ENCODE measurements at regions not wholly inside any gene's neighbourhood (a gene's known extent, or its start where the extent isn't known, plus 50 kb on each side); places are given as distances from the start of the nearest gene placed in this dataset.

DNA sequence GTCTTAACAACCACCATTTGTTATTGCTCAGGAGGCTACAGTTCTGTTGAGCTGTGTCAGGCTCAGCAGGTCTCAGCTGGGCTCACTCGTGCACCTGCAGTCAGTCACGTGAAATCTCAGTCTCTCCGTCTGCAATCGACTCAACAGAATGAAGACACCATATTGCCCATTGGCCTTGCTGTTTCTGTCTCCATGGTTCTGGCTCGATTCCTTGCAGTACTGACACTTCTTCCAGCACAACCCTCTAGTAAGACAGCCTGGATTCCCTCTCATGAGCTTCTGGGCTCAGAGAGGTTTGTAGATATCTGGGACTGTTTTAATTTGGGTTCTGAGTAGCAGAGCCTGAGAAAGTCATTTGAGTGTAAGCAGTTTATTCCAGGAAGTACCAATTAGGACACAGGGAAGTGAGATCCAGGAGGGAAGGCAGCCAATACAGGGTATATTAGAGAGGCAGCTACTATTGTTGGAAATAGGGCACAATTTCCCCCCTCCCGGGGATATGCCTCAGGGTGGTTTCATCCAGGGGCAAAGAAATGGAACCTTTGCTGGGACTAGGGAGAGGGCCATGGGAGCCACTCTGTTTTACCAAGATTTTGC, 87.4 kb upstream of the RALGAPA2 start:
- no peak overlapping the region for H3K4me3 ChIP-seq
- intact Hi-C loops (cut with DNase I; ENCODE audit: low total_unique reads) (no loop called here), in situ Hi-C loops (cut with MboI; ENCODE audit: low sequenced_read_pairs in 4 of 4) (no loop called here)
- TF ChIP-seq, protein P1, sequence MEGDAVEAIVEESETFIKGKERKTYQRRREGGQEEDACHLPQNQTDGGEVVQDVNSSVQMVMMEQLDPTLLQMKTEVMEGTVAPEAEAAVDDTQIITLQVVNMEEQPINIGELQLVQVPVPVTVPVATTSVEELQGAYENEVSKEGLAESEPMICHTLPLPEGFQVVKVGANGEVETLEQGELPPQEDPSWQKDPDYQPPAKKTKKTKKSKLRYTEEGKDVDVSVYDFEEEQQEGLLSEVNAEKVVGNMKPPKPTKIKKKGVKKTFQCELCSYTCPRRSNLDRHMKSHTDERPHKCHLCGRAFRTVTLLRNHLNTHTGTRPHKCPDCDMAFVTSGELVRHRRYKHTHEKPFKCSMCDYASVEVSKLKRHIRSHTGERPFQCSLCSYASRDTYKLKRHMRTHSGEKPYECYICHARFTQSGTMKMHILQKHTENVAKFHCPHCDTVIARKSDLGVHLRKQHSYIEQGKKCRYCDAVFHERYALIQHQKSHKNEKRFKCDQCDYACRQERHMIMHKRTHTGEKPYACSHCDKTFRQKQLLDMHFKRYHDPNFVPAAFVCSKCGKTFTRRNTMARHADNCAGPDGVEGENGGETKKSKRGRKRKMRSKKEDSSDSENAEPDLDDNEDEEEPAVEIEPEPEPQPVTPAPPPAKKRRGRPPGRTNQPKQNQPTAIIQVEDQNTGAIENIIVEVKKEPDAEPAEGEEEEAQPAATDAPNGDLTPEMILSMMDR (IDR thresholded peaks at IDR 0.05 in 4 of 5, conservative IDR thresholded peaks at IDR 0.05 in 1 of 5): no peak
- TF ChIP-seq POLR2A (IDR thresholded peaks at IDR 0.05): no peak
- no peaks in the 10 kb centered on the region for H3K36me3 ChIP-seq
- DNase-seq (no peak), ATAC-seq (peak; percentile 30 to 70)
- H3K4me1 ChIP-seq: peaks cover 11 to 23% of the 10 kb centered on the region in 2 donors
- peak overlapping the region in 3 of 4 donors; percentile 54 to 72 (median 68) for H3K27ac ChIP-seq
- no peaks in the 10 kb centered on the region for H3K27me3 ChIP-seq
- H3K9me3 ChIP-seq: no peaks in the 10 kb centered on the region

DNA sequence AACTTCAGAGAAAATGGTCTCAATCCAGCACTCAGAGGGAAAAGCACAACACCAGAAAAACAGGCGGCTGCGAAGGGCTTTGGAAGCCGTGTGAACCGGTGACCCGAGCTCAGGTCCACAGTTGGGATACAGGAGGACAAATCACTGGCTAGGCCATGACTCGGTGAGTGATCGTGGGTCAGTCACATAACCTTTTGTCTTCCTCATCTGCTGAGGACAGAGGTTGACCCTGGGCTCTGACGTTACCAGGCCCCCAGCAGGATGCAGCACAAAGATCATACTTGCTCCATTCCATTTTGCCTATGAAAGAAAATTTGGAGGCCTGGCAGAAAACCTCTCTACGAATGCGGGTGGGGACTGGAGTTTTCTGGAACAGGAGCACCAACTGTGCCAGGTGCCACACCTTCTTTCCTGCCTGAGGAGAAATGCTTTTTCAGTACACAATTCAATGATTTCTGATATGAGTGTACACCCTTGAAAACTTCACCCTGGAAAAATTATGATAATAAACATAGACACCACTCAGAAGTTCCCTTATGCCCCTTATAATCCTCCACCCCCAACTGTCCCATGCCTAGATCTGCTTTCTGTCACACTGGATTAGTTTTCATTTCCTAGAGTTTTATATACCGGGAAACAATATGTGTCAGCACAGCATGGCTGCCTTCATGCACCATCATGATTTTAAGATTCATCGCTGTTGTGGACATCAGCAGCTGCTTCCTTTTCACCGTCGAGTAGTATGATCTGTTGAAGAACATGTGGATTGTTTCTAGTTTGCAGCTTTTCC, 85.3 kb upstream of the RALGAPA2 start:
- Histone ChIP-seq H3K9me3 (no peaks in the 10 kb centered on the region), H3K36me3 (no peaks in the 10 kb centered on the region), H3K4me1 (peaks cover 11 to 19% of the 10 kb centered on the region in 2 donors), H3K27me3 (no peaks in the 10 kb centered on the region), H3K27ac (no peak overlapping the region), H3K4me3 (no peak overlapping the region)
- in situ Hi-C loops (cut with MboI; ENCODE audit: low sequenced_read_pairs in 4 of 4) (no loop called here), intact Hi-C loops (cut with DNase I; ENCODE audit: low total_unique reads) (no loop called here)
- ATAC-seq (no peak), DNase-seq (no peak)
- TF ChIP-seq, protein P1 (IDR thresholded peaks at IDR 0.05 in 4 of 5, conservative IDR thresholded peaks at IDR 0.05 in 1 of 5): no peak
- no peak for TF ChIP-seq POLR2A (IDR thresholded peaks at IDR 0.05)

DNA sequence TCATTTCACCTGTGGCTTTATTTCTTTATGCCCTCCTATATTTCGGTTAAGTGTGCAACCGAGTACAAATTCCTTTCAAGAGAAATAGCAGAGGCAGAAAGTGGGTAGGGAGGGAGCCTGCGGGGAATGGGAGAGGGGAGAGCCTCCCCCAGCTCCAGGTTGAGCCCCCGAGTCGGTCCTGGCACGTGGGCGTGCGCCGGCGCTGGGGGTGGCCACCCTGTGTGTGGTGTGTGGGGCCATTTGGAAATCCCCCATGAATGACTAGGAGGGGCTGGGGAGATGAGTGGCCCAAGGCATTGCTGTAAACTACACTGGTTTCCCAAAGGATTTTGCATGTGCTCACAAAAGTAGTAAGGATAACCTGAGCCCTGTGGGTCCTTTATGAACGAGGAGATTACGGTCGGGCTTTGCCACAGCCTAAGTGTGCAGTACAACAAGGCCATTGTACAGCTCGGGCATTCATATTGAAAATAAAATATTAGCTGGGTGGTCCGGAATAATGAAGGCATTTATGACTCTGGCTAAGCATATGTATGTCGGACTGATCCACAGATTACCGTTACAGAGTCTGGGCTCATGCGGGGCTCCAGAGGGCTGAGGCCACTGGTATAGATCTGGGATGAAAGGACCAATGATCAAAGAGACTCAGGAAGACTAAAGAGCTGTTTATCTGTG, 84.5 kb upstream of the RALGAPA2 start:
- in situ Hi-C loops (cut with MboI; ENCODE audit: low sequenced_read_pairs in 4 of 4) (no loop called here), intact Hi-C loops (cut with DNase I; ENCODE audit: low total_unique reads) (no loop called here)
- DNase-seq (no peak), ATAC-seq (no peak)
- H3K36me3 ChIP-seq: no peaks in the 10 kb centered on the region
- no peaks in the 10 kb centered on the region for H3K9me3 ChIP-seq
- no peak for TF ChIP-seq POLR2A (IDR thresholded peaks at IDR 0.05)
- TF ChIP-seq, protein P1 (IDR thresholded peaks at IDR 0.05 in 4 of 5, conservative IDR thresholded peaks at IDR 0.05 in 1 of 5): no peak
- H3K27me3 ChIP-seq: no peaks in the 10 kb centered on the region
- H3K4me1 ChIP-seq: peaks cover 11 to 19% of the 10 kb centered on the region in 2 donors
- H3K4me3 ChIP-seq: no peak overlapping the region
- H3K27ac ChIP-seq: no peak overlapping the region

DNA sequence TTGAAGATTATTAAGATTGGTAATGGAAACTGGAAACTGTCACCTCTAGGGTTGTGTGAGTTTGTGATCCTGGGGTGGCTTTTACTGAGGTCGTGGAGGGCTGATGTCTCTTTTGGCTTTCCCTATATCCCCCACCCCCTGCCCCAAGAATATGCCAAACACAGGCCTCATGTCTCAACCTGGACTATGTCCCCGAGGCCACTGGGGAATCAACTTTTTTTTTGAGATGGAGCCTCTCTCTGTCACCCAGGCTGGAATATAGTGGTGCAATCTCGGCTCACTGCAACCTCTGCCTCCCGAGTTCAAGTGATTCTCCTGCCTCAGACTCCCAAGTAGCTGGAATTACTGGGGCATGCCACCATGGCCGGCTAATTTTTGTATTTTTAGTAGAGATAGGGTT, 83.3 kb upstream of the RALGAPA2 start:
- no peaks in the 10 kb centered on the region for H3K9me3 ChIP-seq
- no peak overlapping the region for H3K27ac ChIP-seq
- in situ Hi-C loops (cut with MboI; ENCODE audit: low sequenced_read_pairs in 4 of 4): no loop called here
- no peaks in the 10 kb centered on the region for H3K27me3 ChIP-seq
- no peak overlapping the region for H3K4me3 ChIP-seq
- TF ChIP-seq POLR2A (IDR thresholded peaks at IDR 0.05): no peak
- TF ChIP-seq, protein P1 (IDR thresholded peaks at IDR 0.05 in 4 of 5, conservative IDR thresholded peaks at IDR 0.05 in 1 of 5): no peak
- ATAC-seq: no peak
- intact Hi-C loops (cut with DNase I; ENCODE audit: low total_unique reads): no loop called here
- peaks cover 11 to 19% of the 10 kb centered on the region in 2 donors for H3K4me1 ChIP-seq
- DNase-seq: no peak
- no peaks in the 10 kb centered on the region for H3K36me3 ChIP-seq
